Keratinocyte (primary cell): ENCODE measurements at regions not wholly inside any gene's neighbourhood (a gene's known extent, or its start where the extent isn't known, plus 50 kb on each side); places are given as distances from the start of the nearest gene placed in this dataset.

Source experiments
- DNase-seq: peaks from one replicate; pipeline ENCODE4 v3.0.0-alpha.2; 2011; ENCODE audit warnings: low read depth, missing footprints, low spot score
- FAIRE-seq: peaks from 2 replicates; lab custom pipeline; 2011; peaks lifted over from hg19 to GRCh38; lab: Jason Lieb, UNC
- H2AFZ ChIP-seq: 2 replicates; pipeline ENCODE4 v1.6.0; 2012; ENCODE audit warnings: low read length, control low read depth, inconsistent platforms; ENCODE audit not compliant: control insufficient read depth
- H3K27ac ChIP-seq: 2 replicates; pipeline ENCODE4 v1.5.1; 2011; ENCODE audit warnings: low read length; ENCODE audit not compliant: control insufficient read depth, insufficient read depth
- H3K27me3 ChIP-seq: 3 replicates; pipeline ENCODE4 v1.6.0; 2011; ENCODE audit warnings: low read length; ENCODE audit not compliant: control insufficient read depth, insufficient read depth; ENCODE audit errors: extremely low read depth
- H3K36me3 ChIP-seq, 2 experiments: 2 replicates in 1 of 2; 3 replicates in 1 of 2; pipeline ENCODE4 v1.5.1; 2011; ENCODE audit warnings: low read length in 2 of 2, mild to moderate bottlenecking in 1 of 2; ENCODE audit not compliant: control insufficient read depth in 2 of 2, insufficient read depth in 2 of 2; ENCODE audit errors: extremely low read depth in 1 of 2
- H3K4me1 ChIP-seq: 3 replicates; pipeline ENCODE4 v1.5.1; 2011; ENCODE audit warnings: low read length; ENCODE audit not compliant: control insufficient read depth, insufficient read depth; ENCODE audit errors: extremely low read depth
- H3K4me2 ChIP-seq: 3 replicates; pipeline ENCODE4 v1.6.0; 2011; ENCODE audit warnings: low read depth, low read length; ENCODE audit not compliant: control insufficient read depth, insufficient read depth; ENCODE audit errors: extremely low read depth
- H3K4me3 ChIP-seq, 3 experiments: fragments of 200-600 bp in 1 of 3; sonication (generic) in 1 of 3; 2 replicates in 2 of 3; 3 replicates in 1 of 3; pipeline ENCODE4 v1.5.1; 2011 to 2016; ENCODE audit warnings: low read length in 3 of 3, mild to moderate bottlenecking in 3 of 3, control low read depth in 2 of 3, inconsistent platforms in 1 of 3, low read depth in 1 of 3, mixed read lengths in 1 of 3, mixed run types in 1 of 3, moderate library complexity in 1 of 3; ENCODE audit not compliant: control insufficient read depth in 2 of 3, insufficient read depth in 2 of 3; ENCODE audit errors: extremely low read depth in 1 of 3
- H3K79me2 ChIP-seq: 2 replicates; pipeline ENCODE4 v1.6.0; 2012; ENCODE audit warnings: low read length; ENCODE audit not compliant: control insufficient read depth, insufficient read depth
- H3K9ac ChIP-seq: 3 replicates; pipeline ENCODE4 v1.6.0; 2011; ENCODE audit warnings: low read length; ENCODE audit not compliant: control insufficient read depth, insufficient read depth; ENCODE audit errors: extremely low read depth
- H3K9me1 ChIP-seq: 3 replicates; pipeline ENCODE4 v1.6.0; 2011; ENCODE audit warnings: low read length; ENCODE audit not compliant: control insufficient read depth, insufficient read depth; ENCODE audit errors: extremely low read depth
- H3K9me3 ChIP-seq: 2 replicates; pipeline ENCODE4 v1.5.1; 2012; ENCODE audit warnings: low read depth, low read length; ENCODE audit not compliant: control insufficient read depth
- H4K20me1 ChIP-seq: 3 replicates; pipeline ENCODE4 v1.6.0; 2011; ENCODE audit warnings: low read length; ENCODE audit not compliant: control insufficient read depth, insufficient read depth; ENCODE audit errors: extremely low read depth
- CTCF ChIP-seq, 3 experiments: IDR thresholded peaks in 1 of 3; conservative IDR thresholded peaks in 1 of 3; optimal IDR thresholded peaks in 1 of 3; 2 replicates in 2 of 3; 3 replicates in 1 of 3; pipeline versions ENCODE3 to v1.5.1; 2011; ENCODE audit warnings: low read length in 3 of 3, mild to moderate bottlenecking in 3 of 3, moderate library complexity in 2 of 3, control low read depth in 1 of 3, inconsistent platforms in 1 of 3; ENCODE audit not compliant: insufficient read depth in 2 of 3; ENCODE audit errors: extremely low read depth in 1 of 3
- EZH2 ChIP-seq: IDR thresholded peaks from one replicate; pipeline ENCODE4 v1.6.1; 2012; ENCODE audit warnings: inconsistent platforms, mild to moderate bottlenecking, low read length, moderate library complexity
- dilution Hi-C: fragments of 300-500 bp; cut with MboI; formaldehyde crosslinking; loops from one replicate; pipeline ENCODE4 v1.7.0; 2020; ENCODE audit warnings: low sequenced_read_pairs; ENCODE audit not compliant: extremely low pct_ligation_motif_present

GRCh38 chr13:34547929-34548328, 394.1 kb upstream of the NBEA start:
- Histone ChIP-seq H3K9me3 (no peaks in the 10 kb centered on the region), H3K9me1 (no peaks in the 10 kb centered on the region), H3K79me2 (no peaks in the 10 kb centered on the region), H3K9ac (no peak overlapping the region), H3K27me3 (no peaks in the 10 kb centered on the region), H3K36me3 (no peaks in the 10 kb centered on the region), H3K4me3 (no peak overlapping the region), H2AFZ (no peak overlapping the region), H3K27ac (no peak overlapping the region), H4K20me1 (no peaks in the 10 kb centered on the region), H3K4me2 (no peak overlapping the region), H3K4me1 (no peaks in the 10 kb centered on the region)
- TF ChIP-seq CTCF (optimal IDR thresholded peaks at IDR 0.05 in 1 of 3, IDR thresholded peaks at IDR 0.05 in 1 of 3, conservative IDR thresholded peaks at IDR 0.05 in 1 of 3; ENCODE audit: extremely low read depth in 1 of 3, insufficient read depth in 2 of 3, low read length in 3 of 3) (no peak), EZH2 (no peak)
- FAIRE-seq (no peak), DNase-seq (no peak)
- dilution Hi-C loops, result no loop called here

DNA sequence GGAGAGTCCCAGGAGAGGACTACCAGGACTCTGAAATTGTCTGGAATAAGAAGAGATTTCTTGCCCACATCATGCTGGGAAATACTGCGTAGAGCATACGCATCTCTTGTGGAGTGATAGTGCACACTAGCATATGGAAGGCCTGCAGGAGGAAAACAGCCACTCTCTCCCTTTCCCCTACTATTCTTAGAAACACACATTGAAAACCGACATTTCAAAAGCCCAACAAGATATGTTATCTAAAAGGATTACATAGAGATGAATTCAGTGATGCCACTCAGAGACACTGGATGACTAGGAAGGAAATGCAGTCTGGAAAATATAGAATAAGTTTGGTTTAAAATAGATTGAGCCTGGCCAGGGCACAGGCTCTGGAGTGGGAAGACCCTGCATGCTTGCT, 388.7 kb upstream of the NBEA start:
- H3K9me3 ChIP-seq, result no peaks in the 10 kb centered on the region
- H3K36me3 ChIP-seq, result no peaks in the 10 kb centered on the region
- H3K9me1 ChIP-seq, result no peaks in the 10 kb centered on the region
- no peaks in the 10 kb centered on the region for H3K79me2 ChIP-seq
- FAIRE-seq, result no peak
- H2AFZ ChIP-seq, result no peak overlapping the region
- TF ChIP-seq EZH2 (no peak), CTCF (optimal IDR thresholded peaks at IDR 0.05 in 1 of 3, IDR thresholded peaks at IDR 0.05 in 1 of 3, conservative IDR thresholded peaks at IDR 0.05 in 1 of 3; ENCODE audit: extremely low read depth in 1 of 3, insufficient read depth in 2 of 3, low read length in 3 of 3) (no peak)
- H4K20me1 ChIP-seq, result no peaks in the 10 kb centered on the region
- DNase-seq, result no peak
- H3K4me3 ChIP-seq, result no peak overlapping the region
- H3K27ac ChIP-seq, result no peak overlapping the region
- H3K4me1 ChIP-seq, result no peaks in the 10 kb centered on the region
- H3K27me3 ChIP-seq, result no peaks in the 10 kb centered on the region
- H3K9ac ChIP-seq, result no peak overlapping the region
- dilution Hi-C loops, result no loop called here
- no peak overlapping the region for H3K4me2 ChIP-seq
